Loucy (cell line): ENCODE measurements at regions not wholly inside any gene's neighbourhood (a gene's known extent, or its start where the extent isn't known, plus 50 kb on each side); places are given as distances from the start of the nearest gene placed in this dataset.

Experiments
- H2AFZ ChIP-seq: fragments of 200-600 bp; sonication (generic); 2 replicates; pipeline ENCODE4 v1.6.0; 2016; ENCODE audit warnings: antibody characterized with exemption, mild to moderate bottlenecking, low read length, moderate library complexity
- H3F3A ChIP-seq: fragments of 200-600 bp; 2 replicates; pipeline ENCODE4 v1.6.0; 2016; ENCODE audit warnings: antibody characterized with exemption, low read depth, mild to moderate bottlenecking
- H3K27me3 ChIP-seq: fragments of 200-600 bp; sonication (generic); 2 replicates; pipeline ENCODE4 v1.6.1; 2014; ENCODE audit warnings: low read length, mild to moderate bottlenecking; ENCODE audit not compliant: insufficient read depth, poor library complexity, severe bottlenecking
- H3K36me3 ChIP-seq: fragments of 200-600 bp; sonication (generic); 2 replicates; pipeline ENCODE4 v1.6.1; 2016; ENCODE audit warnings: low read length; ENCODE audit not compliant: insufficient read depth
- H3K4me1 ChIP-seq: fragments of 200-600 bp; sonication (generic); 2 replicates; pipeline ENCODE4 v1.5.1; 2014; ENCODE audit warnings: low read length, mild to moderate bottlenecking; ENCODE audit not compliant: insufficient read depth, poor library complexity, severe bottlenecking
- H3K4me2 ChIP-seq: fragments of 200-600 bp; sonication (generic); 2 replicates; pipeline ENCODE4 v1.6.0; 2014; ENCODE audit warnings: antibody characterized with exemption, low read length, low read depth, mild to moderate bottlenecking; ENCODE audit not compliant: poor library complexity, severe bottlenecking
- H3K4me3 ChIP-seq: fragments of 200-600 bp; sonication (generic); 2 replicates; pipeline ENCODE4 v1.5.1; 2014; ENCODE audit warnings: low read length, mild to moderate bottlenecking, mixed read lengths; ENCODE audit not compliant: poor library complexity, severe bottlenecking
- H3K79me2 ChIP-seq: fragments of 200-600 bp; sonication (generic); 2 replicates; pipeline ENCODE4 v1.6.1; 2014; ENCODE audit warnings: low read length; ENCODE audit not compliant: insufficient read depth
- H3K9ac ChIP-seq: fragments of 200-600 bp; sonication (generic); 2 replicates; pipeline ENCODE4 v1.6.0; 2014; ENCODE audit warnings: mild to moderate bottlenecking, low read depth, low read length, moderate library complexity; ENCODE audit not compliant: poor library complexity, severe bottlenecking
- H3K9me2 ChIP-seq: fragments of 200-600 bp; sonication (generic); replicated peaks from 2 replicates; pipeline ENCODE4 v1.6.1; 2016; ENCODE audit warnings: low read depth, low read length, mixed read lengths
- H3K9me3 ChIP-seq: fragments of 200-600 bp; sonication (generic); 2 replicates; pipeline ENCODE4 v1.6.1; 2014; ENCODE audit warnings: mild to moderate bottlenecking, antibody characterized with exemption, low read length, low read depth; ENCODE audit not compliant: insufficient read depth
- H4K20me1 ChIP-seq: fragments of 200-600 bp; sonication (generic); 2 replicates; pipeline ENCODE4 v1.6.0; 2014; ENCODE audit warnings: antibody characterized with exemption, low read length, mild to moderate bottlenecking; ENCODE audit not compliant: insufficient read depth, poor library complexity, severe bottlenecking
- EZH2phosphoT487 ChIP-seq: fragments of 200-600 bp; IDR thresholded peaks from 2 replicates; pipeline ENCODE4 v1.6.1; 2018; ENCODE audit warnings: antibody characterized with exemption, mild to moderate bottlenecking, moderate library complexity, borderline replicate concordance
- TF ChIP-seq, protein P1 (sequence below): fragments of 200-600 bp; sonication (generic); conservative IDR thresholded peaks from 2 replicates; pipeline ENCODE4 v1.5.1; 2014; ENCODE audit warnings: mild to moderate bottlenecking, antibody characterized with exemption, low read length

GRCh38 chr17:69608141-69608540, 193.6 kb downstream of the MAP2K6 start:
- Histone ChIP-seq H2AFZ (0 out of 2 replicates have a peak overlapping the region, but pooled peaks have one; percentile 32), H3F3A (no peaks in the 10 kb centered on the region), H3K9me3 (no peaks in the 10 kb centered on the region), H3K4me3 (no peak overlapping the region), H3K4me1 (peaks cover 16% of the 10 kb centered on the region), H3K27me3 (no peaks in the 10 kb centered on the region), H3K9ac (peak overlapping the region; percentile 69), H3K4me2 (no peak overlapping the region), H3K79me2 (no peaks in the 10 kb centered on the region), H3K36me3 (no peaks in the 10 kb centered on the region), H4K20me1 (no peaks in the 10 kb centered on the region), H3K9me2 (no peaks in the 10 kb centered on the region)
- no peak for TF ChIP-seq EZH2phosphoT487
- TF ChIP-seq, protein P1, sequence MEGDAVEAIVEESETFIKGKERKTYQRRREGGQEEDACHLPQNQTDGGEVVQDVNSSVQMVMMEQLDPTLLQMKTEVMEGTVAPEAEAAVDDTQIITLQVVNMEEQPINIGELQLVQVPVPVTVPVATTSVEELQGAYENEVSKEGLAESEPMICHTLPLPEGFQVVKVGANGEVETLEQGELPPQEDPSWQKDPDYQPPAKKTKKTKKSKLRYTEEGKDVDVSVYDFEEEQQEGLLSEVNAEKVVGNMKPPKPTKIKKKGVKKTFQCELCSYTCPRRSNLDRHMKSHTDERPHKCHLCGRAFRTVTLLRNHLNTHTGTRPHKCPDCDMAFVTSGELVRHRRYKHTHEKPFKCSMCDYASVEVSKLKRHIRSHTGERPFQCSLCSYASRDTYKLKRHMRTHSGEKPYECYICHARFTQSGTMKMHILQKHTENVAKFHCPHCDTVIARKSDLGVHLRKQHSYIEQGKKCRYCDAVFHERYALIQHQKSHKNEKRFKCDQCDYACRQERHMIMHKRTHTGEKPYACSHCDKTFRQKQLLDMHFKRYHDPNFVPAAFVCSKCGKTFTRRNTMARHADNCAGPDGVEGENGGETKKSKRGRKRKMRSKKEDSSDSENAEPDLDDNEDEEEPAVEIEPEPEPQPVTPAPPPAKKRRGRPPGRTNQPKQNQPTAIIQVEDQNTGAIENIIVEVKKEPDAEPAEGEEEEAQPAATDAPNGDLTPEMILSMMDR, result no peak

GRCh38 chr17:69608808-69609472, 194.4 kb downstream of the MAP2K6 start:
- peaks cover 14% of the 10 kb centered on the region for H3K4me1 ChIP-seq
- H4K20me1 ChIP-seq, result no peaks in the 10 kb centered on the region
- H3K79me2 ChIP-seq, result no peaks in the 10 kb centered on the region
- H3K9ac ChIP-seq, result peak overlapping the region; percentile 9
- peak overlapping the region; percentile 32; the same call in 1 of the 2 replicates for H2AFZ ChIP-seq
- H3K27me3 ChIP-seq, result no peaks in the 10 kb centered on the region
- no peaks in the 10 kb centered on the region for H3K9me2 ChIP-seq
- no peak overlapping the region for H3K4me3 ChIP-seq
- H3K36me3 ChIP-seq, result no peaks in the 10 kb centered on the region
- H3K4me2 ChIP-seq, result no peak overlapping the region
- TF ChIP-seq EZH2phosphoT487, result no peak
- TF ChIP-seq, protein P1, result no peak
- no peaks in the 10 kb centered on the region for H3K9me3 ChIP-seq
- H3F3A ChIP-seq, result no peaks in the 10 kb centered on the region

GRCh38 chr17:69609473-69610305, 195.2 kb downstream of the MAP2K6 start:
- no peaks in the 10 kb centered on the region for H3K36me3 ChIP-seq
- no peak overlapping the region for H3K4me2 ChIP-seq
- peaks cover 14% of the 10 kb centered on the region for H3K4me1 ChIP-seq

More at GRCh38 chr17:69609473-69610305, 195.2 kb downstream of the MAP2K6 start:
- no peak for TF ChIP-seq EZH2phosphoT487
- TF ChIP-seq, protein P1, result peak; percentile 83
- H2AFZ ChIP-seq, result no peak overlapping the region
- no peaks in the 10 kb centered on the region for H3K9me3 ChIP-seq
- no peaks in the 10 kb centered on the region for H3K27me3 ChIP-seq
- H3K79me2 ChIP-seq, result no peaks in the 10 kb centered on the region
- H3K4me3 ChIP-seq, result no peak overlapping the region
- no peaks in the 10 kb centered on the region for H3K9me2 ChIP-seq
- no peak overlapping the region for H3K9ac ChIP-seq
- H4K20me1 ChIP-seq, result no peaks in the 10 kb centered on the region
- H3F3A ChIP-seq, result no peaks in the 10 kb centered on the region
